Pancreas (tissue), 10 donors: ENCODE measurements at regions not wholly inside any gene's neighbourhood (a gene's known extent, or its start where the extent isn't known, plus 50 kb on each side); places are given as distances from the start of the nearest gene placed in this dataset.

Experiments used
- ATAC-seq, 4 donors: fragments of 200-7000 bp; cut with Tn5 transposase; one replicate each; pipeline versions ENCODE4 v1.8.0 to v1.9.1; 2020; ENCODE audit warnings: mild to moderate bottlenecking in 4 of 4, moderate library complexity in 4 of 4
- DNase-seq, 6 donors: peaks; one replicate each; pipeline ENCODE4 v3.0.0-alpha.2; 2020
- FAIRE-seq: peaks from 2 replicates; lab custom pipeline; 2012; peaks lifted over from hg19 to GRCh38; lab: Jason Lieb, UNC
- H3K27ac ChIP-seq, 4 donors: fragments of 200-600 bp; sonication (generic); 1 replicate in 3 of 4; 2 replicates in 1 of 4; pipeline versions ENCODE4 v1.5.0 to v1.8.0; 2020
- H3K27me3 ChIP-seq, 4 donors: fragments of 200-600 bp; one replicate each; pipeline ENCODE4 v1.8.0; 2021
- H3K36me3 ChIP-seq, 3 donors: fragments of 200-600 bp; sonication (generic) in 1 of 3; one replicate each; pipeline versions ENCODE4 v1.5.0 to v1.8.0; 2020 to 2021
- H3K4me1 ChIP-seq, 3 donors: fragments of 200-600 bp; one replicate each; pipeline ENCODE4 v1.8.0; 2021
- H3K4me3 ChIP-seq, 4 donors: fragments of 200-600 bp; sonication (generic) in 2 of 4; one replicate each; pipeline versions ENCODE4 v1.5.0 to v1.8.0; 2020 to 2021
- H3K9me3 ChIP-seq, 4 donors: fragments of 200-600 bp; one replicate each; pipeline ENCODE4 v1.8.0; 2021
- CTCF ChIP-seq, 4 donors: fragments of 200-600 bp; sonication (generic) in 3 of 4; IDR thresholded peaks; one replicate each; pipeline versions ENCODE4 v1.5.0 to v1.8.0; 2021; ENCODE audit warnings: antibody characterized with exemption in 4 of 4
- WGBS, 2 donors: extraction: QIAGEN DNeasy Blood & Tissue Kit; methylation state at CpG; one replicate each; pipeline ENCODE4 v1.1.7; 2013; 5-methylcytosine and 5-hydroxymethylcytosine counted together
- intact Hi-C, 3 donors: fragments of 100-400 bp; cut with DNase I; formaldehyde crosslinking; loops; one replicate each; pipeline versions ENCODE4 v1.11.1 to v1.14.2; 2022
- donor health status: healthy with polysubstance abuse.
- donor health status: DM: no; HTN: no; CAD: no; lungs with moderate emphysema.
- donor health status: DM: no; HTN: no; CAD: no.
- donor health status: control.
- donor health status: control.
- donor health status: Bipolar disorder and iron deficiency.
- donor health status: DM: yes; HTN: yes; CAD: no.
- donor health status: DM: no; HTN: no; CAD: no.
- donor health status: DM: no; HTN: no; CAD: no.
- donor health status: DM: yes; HTN: yes; CAD: no.

- intact Hi-C loops: no loop called here
- no peak for ATAC-seq
- H3K36me3 ChIP-seq: no peaks in the 10 kb centered on the region
- WGBS, 2 donors: 85 to 90% methylated on average over 3 of the region's 3 CpGs
- FAIRE-seq: no peak
- TF ChIP-seq CTCF (IDR thresholded peaks at IDR 0.05): no peak
- H3K9me3 ChIP-seq: no peaks in the 10 kb centered on the region
- no peak overlapping the region for H3K4me3 ChIP-seq
- no peak overlapping the region for H3K27ac ChIP-seq
- no peaks in the 10 kb centered on the region for H3K27me3 ChIP-seq
- peaks cover 0 to 4% (median 0%) of the 10 kb centered on the region in 3 donors for H3K4me1 ChIP-seq
- DNase-seq: no peak
Observed at GRCh38 chr10:21071001-21071673, 174.0 kb upstream of the NEBL start.

GRCh38 chr10:21069929-21070700, 173.0 kb upstream of the NEBL start:
- FAIRE-seq (no peak), ATAC-seq (no peak), DNase-seq (no peak)
- H3K27ac ChIP-seq: no peak overlapping the region
- peaks cover 0 to 4% (median 0%) of the 10 kb centered on the region in 3 donors for H3K4me1 ChIP-seq
- no peak overlapping the region for H3K4me3 ChIP-seq
- no peaks in the 10 kb centered on the region for H3K9me3 ChIP-seq
- 68 to 70% methylated on average over 10 of the region's 10 CpGs for WGBS, 2 donors
- no peak for TF ChIP-seq CTCF (IDR thresholded peaks at IDR 0.05)
- intact Hi-C loops: no loop called here
- H3K36me3 ChIP-seq: no peaks in the 10 kb centered on the region
- H3K27me3 ChIP-seq: no peaks in the 10 kb centered on the region

GRCh38 chr10:21069278-21069677, 172.2 kb upstream of the NEBL start:
- Histone ChIP-seq H3K9me3 (no peaks in the 10 kb centered on the region), H3K36me3 (no peaks in the 10 kb centered on the region), H3K27ac (no peak overlapping the region), H3K27me3 (no peaks in the 10 kb centered on the region), H3K4me1 (peaks cover 0 to 4% (median 0%) of the 10 kb centered on the region in 3 donors), H3K4me3 (no peak overlapping the region)
- WGBS, 2 donors: 84% methylated on average over 5 of the region's 5 CpGs
- FAIRE-seq (no peak), DNase-seq (no peak), ATAC-seq (no peak)
- intact Hi-C loops: no loop called here
- TF ChIP-seq CTCF (IDR thresholded peaks at IDR 0.05): no peak

- ATAC-seq (no peak), FAIRE-seq (no peak), DNase-seq (no peak)
- intact Hi-C loops: no loop called here
- H3K27me3 ChIP-seq: no peaks in the 10 kb centered on the region
- no peak overlapping the region for H3K4me3 ChIP-seq
- H3K36me3 ChIP-seq: no peaks in the 10 kb centered on the region
- peaks cover 0 to 4% (median 0%) of the 10 kb centered on the region in 3 donors for H3K4me1 ChIP-seq
- 48 to 56% methylated on average over 3 of the region's 3 CpGs for WGBS, 2 donors
- H3K27ac ChIP-seq: no peak overlapping the region
- TF ChIP-seq CTCF (IDR thresholded peaks at IDR 0.05): no peak
- H3K9me3 ChIP-seq: no peaks in the 10 kb centered on the region
Observed at GRCh38 chr10:21068026-21068656, 171.0 kb upstream of the NEBL start.
